ENCODE measurements at regions not wholly inside any gene's neighbourhood (a gene's known extent, or its start where the extent isn't known, plus 50 kb on each side); places are given as distances from the start of the nearest gene placed in this dataset.

- H3K9me3 ChIP-seq = no peaks in the 10 kb centered on the region
- TF ChIP-seq CTCF (IDR thresholded peaks at IDR 0.05; ENCODE audit: insufficient read depth in 1 of 2, low read depth in 1 of 2, low read length in 1 of 2, severe bottlenecking in 1 of 2, unreplicated experiment in 1 of 2) = no peak
- no peak for DNase-seq
- H3K36me3 Mint-ChIP-seq (ENCODE audit: insufficient read depth, unreplicated experiment) = no peaks in the 10 kb centered on the region
- POLR2A ChIA-PET = no interaction called here
- no peaks in the 10 kb centered on the region for H3K36me3 ChIP-seq (ENCODE audit: control insufficient read depth, insufficient read depth, low read length)
- CTCF ChIA-PET = no interaction called here
- H3K9me3 Mint-ChIP-seq (ENCODE audit: unreplicated experiment) = no peaks in the 10 kb centered on the region
- H3K4me1 Mint-ChIP-seq (ENCODE audit: low read depth, unreplicated experiment) = no peaks in the 10 kb centered on the region
- H3K27me3 ChIP-seq (replicated peaks; ENCODE audit: control insufficient read depth, insufficient read depth, low read length) = no peaks in the 10 kb centered on the region
- H3K27ac Mint-ChIP-seq (ENCODE audit: unreplicated experiment) = no peak overlapping the region
- no TSS peak for BruUV-seq (replicated peaks)
- no peak overlapping the region for H3K4me3 Mint-ChIP-seq (ENCODE audit: unreplicated experiment)
- intact Hi-C loops (cut with micrococcal nuclease; ENCODE audit: unreplicated experiment) = no loop called here
- H3K27me3 Mint-ChIP-seq (ENCODE audit: insufficient read depth, unreplicated experiment) = peaks cover 29% of the 10 kb centered on the region
- no peak overlapping the region for H3K4me3 ChIP-seq (ENCODE audit: low read depth, low read length)
- no peaks in the 10 kb centered on the region for H3K4me1 ChIP-seq
Observed at GRCh38 chr6:6521961-6522482, 66.5 kb upstream of the LY86 start.

- H3K4me1 ChIP-seq = no peaks in the 10 kb centered on the region
- no peaks in the 10 kb centered on the region for H3K36me3 ChIP-seq (ENCODE audit: control insufficient read depth, insufficient read depth, low read length)
- DNase-seq = no peak
- Mint-ChIP-seq H3K36me3 (ENCODE audit: insufficient read depth, unreplicated experiment) (no peaks in the 10 kb centered on the region), H3K9me3 (ENCODE audit: unreplicated experiment) (no peaks in the 10 kb centered on the region), H3K27me3 (ENCODE audit: insufficient read depth, unreplicated experiment) (peaks cover 29% of the 10 kb centered on the region), H3K4me3 (ENCODE audit: unreplicated experiment) (no peak overlapping the region), H3K4me1 (ENCODE audit: low read depth, unreplicated experiment) (no peaks in the 10 kb centered on the region), H3K27ac (ENCODE audit: unreplicated experiment) (no peak overlapping the region)
- TF ChIP-seq CTCF (IDR thresholded peaks at IDR 0.05; ENCODE audit: insufficient read depth in 1 of 2, low read depth in 1 of 2, low read length in 1 of 2, severe bottlenecking in 1 of 2, unreplicated experiment in 1 of 2) = no peak
- no TSS peak for BruUV-seq (replicated peaks)
- no peaks in the 10 kb centered on the region for H3K27me3 ChIP-seq (replicated peaks; ENCODE audit: control insufficient read depth, insufficient read depth, low read length)
- CTCF ChIA-PET = no interaction called here
- intact Hi-C loops (cut with micrococcal nuclease; ENCODE audit: unreplicated experiment) = no loop called here
- H3K9me3 ChIP-seq = no peaks in the 10 kb centered on the region
- POLR2A ChIA-PET = no interaction called here
- H3K4me3 ChIP-seq (ENCODE audit: low read depth, low read length) = no peak overlapping the region
Observed at GRCh38 chr6:6522709-6523108, 65.8 kb upstream of the LY86 start.

- intact Hi-C loops (cut with micrococcal nuclease; ENCODE audit: unreplicated experiment) = no loop called here
- Mint-ChIP-seq H3K36me3 (ENCODE audit: insufficient read depth, unreplicated experiment) (no peaks in the 10 kb centered on the region), H3K4me1 (ENCODE audit: low read depth, unreplicated experiment) (no peaks in the 10 kb centered on the region), H3K27ac (ENCODE audit: unreplicated experiment) (no peak overlapping the region), H3K27me3 (ENCODE audit: insufficient read depth, unreplicated experiment) (peaks cover 20% of the 10 kb centered on the region), H3K9me3 (ENCODE audit: unreplicated experiment) (no peaks in the 10 kb centered on the region), H3K4me3 (ENCODE audit: unreplicated experiment) (no peak overlapping the region)
- no TSS peak for BruUV-seq (replicated peaks)
- Histone ChIP-seq H3K36me3 (ENCODE audit: control insufficient read depth, insufficient read depth, low read length) (no peaks in the 10 kb centered on the region), H3K4me3 (ENCODE audit: low read depth, low read length) (no peak overlapping the region), H3K27me3 (replicated peaks; ENCODE audit: control insufficient read depth, insufficient read depth, low read length) (no peaks in the 10 kb centered on the region), H3K4me1 (no peaks in the 10 kb centered on the region), H3K9me3 (no peaks in the 10 kb centered on the region)
- DNase-seq = no peak
- TF ChIP-seq CTCF (IDR thresholded peaks at IDR 0.05; ENCODE audit: insufficient read depth in 1 of 2, low read depth in 1 of 2, low read length in 1 of 2, severe bottlenecking in 1 of 2, unreplicated experiment in 1 of 2) = no peak
- POLR2A ChIA-PET = no interaction called here
- CTCF ChIA-PET = no interaction called here
Observed at GRCh38 chr6:6524951-6525350, 63.6 kb upstream of the LY86 start.
